Skin of body (tissue), 1 donor: ENCODE measurements at regions not wholly inside any gene's neighbourhood (a gene's known extent, or its start where the extent isn't known, plus 50 kb on each side); places are given as distances from the start of the nearest gene placed in this dataset.
"Not testable (repeated sequence)": the region's sequence is repeated elsewhere in the genome, so short reads cannot be mapped to it uniquely, and the experiment has no call there.

ENCODE experiments used
- DNase-seq: peaks from one replicate; lab custom pipeline; 2025; lab: John Stamatoyannopoulos, UW

DNA sequence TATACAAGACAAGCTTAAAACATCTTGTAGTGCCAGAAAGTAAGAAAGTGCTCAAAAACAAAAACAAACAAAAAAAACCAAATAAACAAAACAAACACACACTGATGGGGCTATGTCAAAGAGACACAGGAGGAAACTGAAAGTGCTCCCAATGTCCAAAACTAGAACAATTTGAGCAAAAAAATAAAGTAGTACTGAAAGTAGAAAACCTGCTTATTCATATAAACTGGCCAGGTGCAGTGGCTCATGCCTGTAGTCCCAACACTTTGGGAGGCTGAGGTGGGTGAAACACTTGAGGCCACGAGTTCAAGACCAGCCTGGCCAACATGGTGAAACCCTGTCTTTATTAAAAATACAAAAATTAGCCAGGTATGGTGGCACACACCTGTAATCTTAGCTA lies 129.9 kb downstream of the GLUL start:
- no peak for DNase-seq

DNA sequence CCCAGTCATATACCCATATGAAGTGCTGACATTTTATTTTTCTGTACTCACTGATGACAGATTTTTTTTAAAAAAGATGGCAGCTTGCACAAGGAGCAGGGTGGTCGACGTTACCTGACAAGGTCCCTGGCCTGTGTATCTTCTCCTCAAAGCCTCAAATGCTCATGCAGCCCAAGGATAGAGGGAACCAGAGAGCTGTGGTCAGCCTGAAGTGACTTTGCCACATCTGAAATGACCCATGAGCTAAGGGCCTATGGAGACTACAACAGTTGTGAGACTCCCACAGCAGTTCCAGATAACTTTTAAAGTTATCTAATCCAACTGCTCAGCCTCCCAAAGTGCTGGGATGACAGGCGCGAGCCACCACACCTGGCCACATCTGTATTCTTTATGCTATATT lies 131.1 kb downstream of the GLUL start:
- DNase-seq, result no peak

DNA sequence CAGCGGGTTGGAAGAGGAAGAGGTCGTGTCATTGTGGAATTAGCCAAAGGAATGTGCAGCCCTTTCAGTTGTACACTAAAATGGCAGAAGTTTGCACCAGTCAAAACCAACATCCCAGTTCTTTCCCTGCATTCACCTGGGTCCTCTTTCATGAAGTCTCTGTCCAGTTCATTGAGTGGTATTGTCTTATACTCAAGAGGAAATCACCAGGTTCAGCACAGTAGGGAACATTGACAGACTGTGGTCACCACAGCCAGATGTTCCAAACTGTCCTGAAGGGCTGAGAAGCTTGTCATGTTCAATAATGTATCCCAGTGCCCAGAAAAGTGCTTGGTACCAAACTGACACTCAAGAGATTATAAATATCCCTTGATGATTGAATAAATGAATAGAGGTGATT lies 131.6 kb downstream of the GLUL start:
- DNase-seq, result no peak

DNA sequence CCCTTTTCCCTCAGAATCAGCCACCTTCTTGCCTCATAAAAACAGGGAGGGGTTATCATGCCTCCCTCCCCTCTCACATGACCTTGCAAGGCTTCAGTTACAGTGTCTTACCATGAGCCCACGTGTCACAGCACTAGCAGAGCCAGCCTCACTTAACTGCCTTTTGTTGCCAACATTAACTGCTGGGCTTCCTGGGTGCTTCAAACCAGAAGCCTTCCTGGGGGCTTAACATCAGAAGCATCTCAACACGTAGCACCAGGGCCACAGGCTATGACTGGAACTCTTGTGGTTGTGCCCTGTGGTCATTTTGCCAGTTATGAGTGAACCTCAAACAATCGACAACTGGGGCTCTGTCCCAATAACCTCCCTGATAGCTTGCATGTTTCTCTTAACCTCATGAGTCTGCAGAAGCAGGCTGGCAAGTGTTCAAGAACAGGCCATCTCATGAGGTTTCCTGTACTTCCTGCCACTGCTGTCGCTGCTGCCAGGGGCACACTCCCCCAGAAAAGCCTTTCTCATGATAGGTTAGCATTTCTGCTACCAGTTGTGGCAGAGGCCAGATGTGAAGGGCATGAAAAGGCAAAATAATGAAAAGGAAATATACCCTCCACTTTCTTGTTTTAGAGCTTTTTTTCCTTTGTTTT lies 132.2 kb downstream of the GLUL start:
- no peak for DNase-seq

DNA sequence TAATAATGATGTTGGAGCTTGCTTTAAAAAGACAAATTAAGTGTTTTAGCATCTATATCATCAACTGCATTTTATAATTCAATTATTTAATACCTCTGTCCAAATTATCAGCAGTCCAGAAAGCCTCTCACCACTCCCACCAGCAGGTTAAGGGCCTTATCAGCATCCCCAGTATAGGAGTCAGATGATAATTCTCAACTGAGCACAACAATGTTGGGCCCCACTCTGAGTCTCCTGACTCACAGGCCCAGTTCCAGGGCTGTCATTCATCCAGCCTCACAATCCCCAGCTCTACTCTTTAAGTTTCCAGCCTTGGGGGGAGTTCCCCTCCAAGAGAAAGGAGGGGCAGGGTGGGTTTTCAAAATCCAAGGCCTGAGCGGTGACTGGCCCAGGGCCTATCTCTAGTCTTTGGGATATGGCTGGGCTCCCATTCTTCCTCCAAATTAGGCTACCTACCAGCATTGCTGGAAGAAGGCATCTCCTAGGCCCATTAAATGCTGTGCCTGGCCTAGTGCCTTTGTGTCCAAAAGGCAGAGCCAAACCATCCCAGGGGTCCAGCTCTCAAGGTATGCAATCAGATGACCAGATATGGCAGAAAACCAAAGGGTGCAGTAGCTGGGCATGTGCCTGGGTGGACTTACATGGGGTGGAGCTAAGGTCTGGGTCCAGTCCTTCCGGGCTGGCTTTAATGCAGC lies 134.1 kb downstream of the GLUL start:
- DNase-seq, result no peak

DNA sequence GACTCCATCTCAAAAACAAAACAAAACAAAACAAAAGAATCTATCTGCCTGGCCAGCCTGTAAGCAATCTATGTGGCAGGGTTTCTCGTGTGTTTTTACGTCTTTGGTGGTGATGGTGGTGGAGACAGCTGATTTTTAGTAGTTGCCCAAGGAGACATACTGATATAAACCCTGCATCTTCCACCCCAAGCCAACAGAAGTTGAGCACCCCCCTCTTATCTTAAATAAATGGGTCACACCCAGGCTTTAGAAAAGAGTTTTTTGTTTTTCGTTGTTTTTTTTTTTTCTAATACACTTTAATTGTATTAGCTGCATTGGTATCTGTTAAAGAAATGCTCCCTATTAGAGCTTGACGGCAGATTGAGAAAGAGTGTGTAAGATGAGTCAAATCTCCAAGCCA lies 134.7 kb downstream of the GLUL start:
- no peak for DNase-seq

DNA sequence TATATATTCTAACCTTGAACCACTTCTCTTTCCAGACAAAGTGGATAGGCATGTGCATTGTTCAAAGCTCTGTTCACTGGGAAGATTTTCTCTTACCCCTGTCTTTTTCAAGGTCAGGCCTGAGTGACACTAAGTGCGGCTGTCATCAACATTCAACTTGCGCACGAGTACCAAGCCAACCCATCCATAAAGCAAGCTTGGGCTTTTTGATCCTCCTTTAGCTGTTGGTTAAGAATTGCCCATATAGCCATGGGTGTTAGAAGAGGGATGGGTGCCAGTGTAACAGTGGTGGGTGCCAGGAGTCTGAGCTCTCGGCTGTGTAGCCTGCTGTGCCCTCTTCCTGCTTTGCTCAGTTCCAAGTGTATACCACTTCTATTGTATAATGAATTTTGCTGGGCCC lies 136.1 kb downstream of the GLUL start:
- DNase-seq, result no peak

DNA sequence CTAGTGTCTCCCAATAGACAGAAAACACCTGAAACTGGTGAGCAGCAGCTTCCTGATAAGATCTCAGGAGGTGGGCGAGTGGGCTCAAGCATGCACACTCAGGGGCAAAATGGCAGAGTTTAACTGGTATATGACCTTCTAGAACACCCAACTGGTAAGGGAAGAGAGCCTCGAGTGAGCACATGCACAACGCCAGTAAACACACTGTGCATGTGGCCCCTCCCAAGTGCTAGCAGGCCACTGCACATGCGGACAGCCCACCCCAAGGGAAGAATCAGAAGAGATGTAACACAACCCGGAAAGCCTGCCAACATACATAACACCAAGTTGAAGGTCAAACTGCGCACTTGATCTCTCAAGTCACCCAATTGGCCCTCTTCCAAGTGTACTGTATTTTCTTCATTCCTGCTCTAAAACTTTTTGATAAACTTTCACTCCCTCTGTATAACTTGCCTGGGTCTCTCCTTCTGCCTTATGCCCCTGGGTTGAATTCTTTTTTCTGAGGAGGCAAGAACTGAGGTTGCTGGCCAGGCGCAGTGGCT lies 138.2 kb downstream of the GLUL start:
- DNase-seq, result no peak

DNA sequence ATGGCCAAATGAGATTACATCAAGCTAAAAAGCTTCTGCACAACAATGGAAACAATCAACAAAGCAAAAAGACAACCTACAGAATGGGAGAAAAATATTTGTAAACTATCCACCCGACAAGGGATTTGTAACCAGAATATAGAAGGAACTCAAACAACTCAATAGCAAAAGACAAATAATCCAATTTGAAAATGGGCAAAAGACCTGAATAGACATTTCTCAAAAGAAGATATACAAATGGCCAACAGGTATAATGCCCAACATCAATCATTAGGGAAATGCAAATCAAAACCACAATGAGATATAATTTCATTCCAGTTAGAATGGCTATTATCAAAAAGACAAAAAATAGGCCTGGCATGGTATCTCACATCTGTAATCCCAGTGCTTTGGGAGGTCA lies 140.0 kb downstream of the GLUL start:
- DNase-seq, result no peak

DNA sequence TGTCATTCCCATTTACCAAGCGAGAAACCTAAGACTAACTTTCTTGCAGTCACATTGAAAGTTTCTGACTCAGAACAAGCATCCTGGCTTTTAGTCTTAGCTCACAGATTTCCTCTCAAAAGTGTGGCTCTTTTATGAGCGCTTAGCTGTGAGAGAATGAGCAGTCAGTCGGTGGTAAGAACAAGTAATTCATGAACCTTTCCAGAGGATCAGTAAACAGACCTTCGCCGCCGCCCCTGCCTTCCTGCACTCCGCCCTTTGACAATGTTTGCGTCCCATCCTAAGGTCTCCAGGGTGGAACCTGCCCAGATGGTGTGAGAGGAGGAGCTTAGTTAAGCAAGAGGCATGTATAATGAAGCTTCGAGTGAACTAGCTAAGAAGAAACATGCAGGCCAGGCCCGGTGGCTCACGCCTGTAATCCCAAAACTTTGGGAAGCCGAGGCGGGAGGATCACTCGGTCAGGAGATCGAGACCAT lies 142.4 kb downstream of the GLUL start:
- no peak for DNase-seq

DNA sequence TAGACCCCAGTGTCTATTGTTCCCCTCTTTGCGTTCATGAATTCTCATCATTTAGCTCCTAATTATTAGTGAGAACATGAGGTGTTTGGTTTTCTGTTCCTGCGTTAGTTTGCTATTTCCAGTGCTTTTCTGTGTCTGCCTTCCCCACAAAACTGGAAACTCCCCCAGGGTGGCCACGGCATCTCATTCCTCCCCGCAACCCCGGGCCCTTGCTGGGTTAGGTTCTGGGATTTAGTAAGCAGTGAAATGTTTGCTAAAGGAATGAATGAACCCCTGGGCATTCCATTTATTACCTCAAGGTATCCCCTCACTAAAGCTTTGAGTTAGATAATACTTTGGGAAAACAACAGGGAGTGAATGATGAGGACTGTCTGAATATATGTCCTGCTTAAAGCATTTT lies 142.9 kb downstream of the GLUL start:
- DNase-seq, result no peak

DNA sequence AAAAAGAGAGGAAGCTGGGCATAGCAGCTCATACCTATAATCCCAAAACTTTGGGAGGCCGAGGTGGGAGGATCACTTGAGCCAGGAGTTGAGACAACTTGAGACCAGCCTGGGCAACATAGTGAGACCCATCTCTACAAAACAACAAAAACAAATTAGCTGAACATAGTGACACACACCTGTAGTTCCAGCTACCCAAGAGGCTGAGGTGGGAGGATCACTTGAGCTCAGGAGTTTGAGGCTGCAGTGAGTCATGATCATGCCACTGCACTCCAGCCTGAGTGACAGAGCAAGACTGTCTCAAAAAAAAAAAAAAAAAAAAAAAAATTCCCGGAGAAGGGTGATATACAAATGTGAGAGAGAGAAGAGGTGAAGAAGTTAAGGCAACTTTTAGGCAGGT lies 143.8 kb downstream of the GLUL start:
- DNase-seq, result not testable (repeated sequence)

DNA sequence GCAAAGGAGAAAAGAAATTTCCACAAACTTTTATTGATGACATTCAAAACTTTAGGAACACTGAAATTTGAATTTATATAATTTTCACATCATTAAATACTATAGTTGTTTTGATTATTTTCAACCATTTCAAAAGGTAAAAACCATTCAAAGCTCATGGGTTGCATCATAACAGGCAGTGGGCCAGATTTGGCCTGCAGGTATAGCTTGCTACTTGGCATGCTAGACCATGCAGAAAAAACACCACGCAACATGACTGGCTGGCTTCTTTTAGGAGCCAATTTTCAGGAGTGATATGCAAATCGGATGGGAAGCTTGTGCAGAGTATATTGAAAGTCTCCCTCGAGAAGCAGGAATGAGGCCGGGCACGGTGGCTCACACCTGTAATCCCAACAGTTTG lies 144.8 kb downstream of the GLUL start:
- DNase-seq, result no peak

DNA sequence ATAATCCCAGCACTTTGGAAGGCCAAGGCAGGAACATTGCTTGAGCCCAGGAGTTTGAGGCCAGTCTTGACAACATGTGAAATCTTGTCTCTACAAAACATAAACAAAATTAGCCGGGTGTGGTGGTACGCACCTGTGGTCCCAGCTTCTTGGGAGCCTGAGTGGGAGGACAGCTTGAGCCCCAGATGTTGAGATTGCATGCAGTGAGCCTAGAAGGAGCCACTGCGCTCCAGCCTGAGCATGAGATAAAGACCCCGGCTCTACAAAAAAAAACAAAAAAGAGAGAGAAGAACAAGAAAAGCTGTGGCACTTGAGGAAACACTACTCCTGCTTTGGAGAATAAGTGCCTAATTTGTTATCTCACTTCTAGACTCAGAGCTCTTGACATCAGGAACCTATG lies 146.6 kb downstream of the GLUL start:
- no peak for DNase-seq

DNA sequence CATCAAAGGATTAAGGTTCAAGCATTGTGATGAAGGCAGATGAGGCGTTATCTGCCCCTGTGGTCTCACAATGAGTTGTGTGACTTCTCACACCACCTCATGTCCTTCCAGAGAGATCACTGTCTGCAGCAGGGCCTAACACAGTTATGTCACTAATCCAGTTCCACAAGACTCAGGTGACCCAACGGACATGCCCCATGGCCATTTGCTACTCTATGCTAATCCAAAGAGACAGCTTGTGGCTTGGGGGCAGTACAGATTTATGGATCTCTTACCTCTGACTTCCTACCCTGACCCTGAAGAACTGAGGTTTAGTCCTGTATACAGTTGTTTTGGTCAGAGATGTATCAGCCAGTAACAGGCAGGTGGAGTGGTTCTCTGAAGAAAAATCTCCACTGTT lies 147.1 kb downstream of the GLUL start:
- DNase-seq, result no peak

DNA sequence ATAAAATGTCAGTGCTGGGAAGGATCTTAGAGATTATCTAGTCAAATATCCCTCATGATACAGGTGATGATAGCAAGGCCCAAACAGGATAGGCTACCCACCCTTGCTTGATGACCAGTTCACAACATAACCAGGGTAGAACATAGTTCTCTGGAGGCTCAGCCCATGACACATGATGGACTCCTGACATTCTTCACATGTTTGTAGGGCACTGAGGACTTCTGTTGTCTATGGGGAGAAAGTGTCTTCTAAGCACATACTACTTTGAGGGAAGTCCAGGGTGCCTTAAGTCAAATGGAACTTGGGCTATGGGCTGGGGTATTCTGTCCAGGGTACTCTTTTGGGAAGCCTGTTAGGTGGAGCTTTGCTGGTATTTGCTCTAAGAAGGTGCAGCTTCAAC lies 148.9 kb downstream of the GLUL start:
- DNase-seq, result no peak

DNA sequence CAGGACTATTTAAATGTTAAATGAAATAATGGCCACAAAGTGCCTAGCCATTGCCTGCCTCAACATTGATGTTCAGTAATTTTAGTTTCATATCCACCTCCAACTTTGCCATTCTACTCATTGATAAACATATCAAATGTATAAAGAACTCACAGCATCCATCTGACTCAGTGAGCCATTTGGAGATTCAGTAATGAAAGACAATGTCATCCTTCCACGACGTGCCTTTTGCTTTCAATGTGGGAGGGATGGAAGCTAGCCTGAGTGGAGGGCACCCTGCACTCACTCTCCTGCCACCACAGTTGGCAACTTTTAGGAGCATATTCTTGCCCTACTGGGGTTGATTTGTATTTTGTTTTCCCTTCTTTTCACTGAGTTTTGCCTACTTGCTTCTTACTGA lies 151.5 kb downstream of the GLUL start:
- no peak for DNase-seq

DNA sequence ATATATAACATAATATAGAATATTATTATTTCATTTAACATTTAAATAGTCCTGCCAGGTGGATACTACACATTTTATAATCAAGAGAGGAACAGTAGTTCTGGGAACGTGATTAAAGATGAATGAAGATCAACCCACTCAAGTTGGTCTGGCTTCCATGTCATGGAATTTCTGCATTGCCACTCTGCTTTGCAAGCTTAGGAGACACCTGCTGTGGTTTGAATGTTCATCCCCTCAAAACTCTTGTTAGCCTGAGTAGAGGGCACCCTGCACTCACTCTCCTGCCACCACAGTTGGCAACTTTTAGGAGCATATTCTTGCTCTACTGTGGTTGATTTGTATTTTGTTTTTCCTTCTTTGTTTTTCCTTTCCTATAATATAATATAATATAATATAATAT lies 153.2 kb downstream of the GLUL start:
- no peak for DNase-seq

DNA sequence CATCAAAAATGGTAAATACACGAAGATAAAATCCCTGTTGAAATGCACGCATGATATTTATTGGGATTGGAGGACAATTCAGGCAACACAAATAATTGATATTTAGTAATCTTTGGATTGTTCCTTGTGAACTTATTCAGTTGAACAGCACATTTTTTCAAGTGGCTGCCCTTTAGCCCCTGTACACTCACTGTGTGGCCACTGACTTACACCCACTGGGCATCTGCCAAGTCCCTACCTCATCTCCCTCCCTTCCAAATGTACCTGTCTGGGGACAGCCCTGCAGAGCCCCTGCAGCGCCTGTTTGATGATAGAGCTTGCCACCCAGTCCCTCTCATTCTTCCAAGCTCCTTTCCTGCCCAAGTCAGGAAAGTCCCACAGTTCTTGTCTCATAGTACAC lies 154.3 kb downstream of the GLUL start:
- no peak for DNase-seq

DNA sequence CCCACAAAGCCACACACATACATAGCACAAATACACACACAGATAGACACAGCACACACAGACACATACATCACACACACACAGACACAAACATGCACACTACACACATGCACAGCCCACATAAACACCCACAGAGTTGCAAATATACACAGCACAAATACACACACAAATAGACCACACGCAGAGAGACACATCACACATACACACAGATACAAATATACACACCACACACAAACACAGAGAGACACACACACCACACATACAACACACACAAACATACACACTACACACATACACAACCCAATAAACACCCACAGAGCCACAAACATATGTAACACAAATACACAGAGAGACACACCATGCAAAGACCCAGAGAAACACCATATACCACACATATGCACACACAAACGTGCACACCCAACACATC lies 154.9 kb downstream of the GLUL start:
- DNase-seq, result no peak

DNA sequence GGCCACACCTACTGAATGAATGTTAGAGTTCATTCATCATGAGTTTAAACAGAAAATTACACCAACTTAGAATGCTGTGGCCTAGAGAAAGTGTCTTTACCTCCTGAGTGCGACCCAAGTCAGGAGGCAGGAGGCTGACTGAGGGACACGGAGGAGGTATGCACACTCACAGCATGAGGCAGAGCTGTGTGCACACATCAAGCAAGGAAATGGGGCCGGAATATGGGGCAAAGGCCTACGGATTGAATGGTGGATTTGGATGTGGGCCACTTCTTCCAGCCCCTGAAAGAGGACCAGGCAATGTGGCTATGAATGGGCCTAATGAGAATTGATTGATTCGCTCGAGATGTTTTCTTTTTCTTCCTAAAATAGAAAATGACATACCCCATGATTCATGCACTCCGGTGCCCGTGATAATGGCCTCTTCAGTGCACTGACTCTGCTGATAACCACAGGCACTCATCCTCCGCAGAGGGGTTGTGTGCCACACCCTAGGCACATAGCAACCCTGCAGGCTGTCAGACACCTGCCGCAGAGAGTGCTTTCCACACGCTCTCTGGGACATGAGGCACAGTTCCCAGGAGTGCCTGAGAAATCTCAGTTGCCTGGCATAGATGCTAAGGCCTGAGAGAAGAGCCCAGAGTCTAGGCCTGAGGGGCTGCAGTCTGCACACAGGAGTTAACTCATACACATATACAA lies 155.5 kb downstream of the GLUL start:
- no peak for DNase-seq

DNA sequence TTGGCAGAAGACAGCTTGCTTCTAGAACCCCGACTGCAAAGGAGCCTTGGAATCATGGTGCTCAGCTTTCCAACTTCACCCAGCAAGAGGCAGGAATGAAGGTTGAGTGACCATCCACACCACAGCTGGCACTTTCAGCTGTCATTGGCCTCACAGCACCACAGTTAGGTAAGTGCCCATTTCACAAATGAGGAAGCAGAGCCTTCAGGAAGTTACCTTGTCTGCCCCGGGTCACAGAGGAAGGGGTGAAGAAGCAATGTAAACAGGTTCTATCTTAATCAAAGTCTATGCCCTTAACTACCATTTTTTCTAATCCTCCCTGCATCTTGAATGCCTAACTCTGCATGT lies 156.0 kb downstream of the GLUL start:
- no peak for DNase-seq
